ENCODE measurements at regions not wholly inside any gene's neighbourhood (a gene's known extent, or its start where the extent isn't known, plus 50 kb on each side); places are given as distances from the start of the nearest gene placed in this dataset.

DNA sequence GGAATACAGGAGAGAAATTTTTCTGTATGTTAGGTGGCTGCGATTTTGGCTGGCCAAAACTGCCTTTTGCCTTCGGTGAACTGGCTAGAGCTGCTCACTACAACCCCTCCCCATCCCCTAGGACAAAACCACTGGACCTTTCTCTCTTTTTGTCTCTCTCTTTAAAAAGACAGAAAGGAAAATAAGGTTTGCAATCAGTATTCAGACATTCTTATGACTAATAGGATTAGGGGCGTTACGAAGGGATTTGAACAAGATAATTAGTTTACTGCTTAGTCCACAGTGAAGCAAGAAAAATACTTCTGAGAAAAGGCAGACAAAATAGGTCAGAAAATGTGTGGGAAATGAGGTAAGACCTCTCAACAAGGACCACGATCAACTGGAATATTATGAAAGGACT is 180.4 kb downstream of the SLIT2 start:
- 49% methylated on average over 5 of the region's 5 CpGs for whole genome bisulfite sequencing
- Histone ChIP-seq H3K27me3 (no peaks in the 10 kb centered on the region), H3K4me1 (no peaks in the 10 kb centered on the region), H3K27ac (peak overlapping the region; percentile 59), H3K36me3 (no peaks in the 10 kb centered on the region), H3K4me3 (no peak overlapping the region), H3K9me3 (no peaks in the 10 kb centered on the region)
- TF ChIP-seq POLR2A (IDR thresholded peaks at IDR 0.05) (no peak), CTCF (IDR thresholded peaks at IDR 0.05) (no peak), EP300 (IDR thresholded peaks at IDR 0.05) (no peak), POLR2AphosphoS5 (IDR thresholded peaks at IDR 0.05) (no peak)
- no peak for DNase-seq (ENCODE audit: low spot score in 2 of 2)

DNA sequence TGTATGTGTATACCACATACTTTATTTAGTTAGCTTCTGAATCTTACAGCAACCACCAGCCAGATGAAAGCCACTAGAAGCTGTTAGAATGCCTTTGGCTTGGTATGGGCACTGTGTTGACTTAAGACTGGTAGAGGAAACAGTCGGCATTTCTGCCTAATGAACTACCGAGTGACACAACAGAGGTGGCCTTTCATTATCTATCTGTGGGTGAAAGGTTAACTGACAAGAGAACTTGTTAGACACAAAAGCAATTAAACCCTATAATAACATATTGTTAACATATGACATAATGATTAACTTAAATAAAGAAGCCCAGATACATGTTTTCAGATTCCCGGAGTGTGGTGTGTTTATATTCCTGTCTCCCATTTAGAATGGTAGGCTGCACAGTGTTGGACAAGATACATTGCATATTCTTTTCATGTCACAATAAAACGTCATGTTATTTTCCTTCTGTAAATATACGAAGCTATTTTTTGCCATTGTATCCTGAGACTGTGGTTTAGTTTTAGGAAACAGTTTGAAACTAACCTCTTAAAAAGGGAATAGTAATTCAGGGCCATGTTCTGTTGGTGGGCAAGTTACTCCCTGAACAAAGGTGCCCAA is 181.5 kb downstream of the SLIT2 start:
- H3K27ac ChIP-seq: no peak overlapping the region
- no peak overlapping the region for H3K4me3 ChIP-seq
- H3K36me3 ChIP-seq: no peaks in the 10 kb centered on the region
- no peak for DNase-seq (ENCODE audit: low spot score in 2 of 2)
- 62% methylated on average over 5 of the region's 5 CpGs for WGBS
- H3K4me1 ChIP-seq: no peaks in the 10 kb centered on the region
- H3K9me3 ChIP-seq: no peaks in the 10 kb centered on the region
- H3K27me3 ChIP-seq: no peaks in the 10 kb centered on the region
- TF ChIP-seq POLR2AphosphoS5 (IDR thresholded peaks at IDR 0.05) (no peak), EP300 (IDR thresholded peaks at IDR 0.05) (no peak), POLR2A (IDR thresholded peaks at IDR 0.05) (no peak), CTCF (IDR thresholded peaks at IDR 0.05) (no peak)

DNA sequence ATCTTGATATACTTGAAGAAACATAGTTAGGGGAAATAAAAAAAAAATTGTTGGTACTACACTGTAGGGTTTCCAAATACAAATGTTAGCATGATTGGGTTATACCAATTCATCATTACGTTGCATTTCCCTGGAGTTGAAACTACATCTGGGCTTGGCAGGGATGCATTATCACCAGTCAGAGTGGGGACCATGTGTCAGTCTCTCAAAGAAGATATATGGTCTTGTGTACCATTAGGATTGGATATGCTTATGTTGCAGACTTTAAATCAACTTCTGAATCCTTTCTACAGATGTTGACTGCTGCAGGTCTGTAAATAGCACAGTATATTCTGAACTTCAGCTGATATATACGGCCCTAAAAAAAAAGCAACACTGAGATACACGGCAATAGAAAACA is 188.5 kb downstream of the SLIT2 start:
- H3K4me3 ChIP-seq: no peak overlapping the region
- no peaks in the 10 kb centered on the region for H3K9me3 ChIP-seq
- no peak for DNase-seq (ENCODE audit: low spot score in 2 of 2)
- 80% methylated on average over 3 of the region's 3 CpGs for WGBS
- no peaks in the 10 kb centered on the region for H3K27me3 ChIP-seq
- no peak for TF ChIP-seq EP300 (IDR thresholded peaks at IDR 0.05)
- TF ChIP-seq CTCF (IDR thresholded peaks at IDR 0.05): no peak
- TF ChIP-seq POLR2AphosphoS5 (IDR thresholded peaks at IDR 0.05): no peak
- no peak for TF ChIP-seq POLR2A (IDR thresholded peaks at IDR 0.05)
- no peaks in the 10 kb centered on the region for H3K36me3 ChIP-seq
- no peak overlapping the region for H3K27ac ChIP-seq
- H3K4me1 ChIP-seq: no peaks in the 10 kb centered on the region

- Histone ChIP-seq H3K4me3 (no peak overlapping the region), H3K27ac (no peak overlapping the region), H3K9me3 (no peaks in the 10 kb centered on the region), H3K4me1 (no peaks in the 10 kb centered on the region), H3K27me3 (no peaks in the 10 kb centered on the region), H3K36me3 (no peaks in the 10 kb centered on the region)
- no peak for DNase-seq (ENCODE audit: low spot score in 2 of 2)
- WGBS: 82% methylated on average over 1 of the region's 1 CpG
- TF ChIP-seq CTCF (IDR thresholded peaks at IDR 0.05) (no peak), EP300 (IDR thresholded peaks at IDR 0.05) (no peak), POLR2AphosphoS5 (IDR thresholded peaks at IDR 0.05) (no peak), POLR2A (IDR thresholded peaks at IDR 0.05) (no peak)
Measured at GRCh38 chr4:20443015-20443805, 191.5 kb downstream of the SLIT2 start.

DNA sequence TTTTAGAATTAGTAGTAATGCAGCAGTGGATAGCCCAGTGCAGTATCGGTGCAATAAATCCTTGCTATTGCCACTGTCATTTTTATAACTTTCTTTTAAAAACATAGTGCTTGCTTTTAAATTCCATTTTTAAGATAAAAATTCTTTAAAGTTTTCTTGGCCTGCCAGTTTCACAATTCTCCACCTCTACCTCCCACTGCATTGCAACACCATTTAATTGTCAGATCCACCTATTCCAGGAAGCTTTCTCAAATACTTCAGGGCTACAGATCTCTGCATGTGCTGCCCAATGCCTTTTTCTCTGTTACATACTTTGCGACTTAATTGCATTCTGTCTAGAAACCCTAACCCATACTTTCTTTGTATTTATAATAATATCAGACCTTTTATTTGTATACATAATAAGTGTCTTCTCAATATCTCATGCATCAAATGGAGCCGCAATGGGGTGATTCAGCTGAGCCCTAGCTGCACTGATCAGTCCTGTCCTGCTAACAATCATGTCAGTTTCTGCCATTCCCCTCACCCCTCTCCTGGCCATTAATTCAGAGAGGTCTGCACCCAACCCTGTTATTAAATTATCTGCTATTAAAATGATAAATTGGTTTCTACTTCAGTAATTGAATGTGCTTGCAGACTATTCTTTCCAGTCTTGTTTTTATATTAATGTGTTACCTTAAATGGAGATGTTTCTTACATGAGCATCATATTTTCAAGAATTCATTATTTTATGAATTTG is 193.1 kb downstream of the SLIT2 start:
- H3K27me3 ChIP-seq: no peaks in the 10 kb centered on the region
- TF ChIP-seq EP300 (IDR thresholded peaks at IDR 0.05) (no peak), POLR2AphosphoS5 (IDR thresholded peaks at IDR 0.05) (no peak), CTCF (IDR thresholded peaks at IDR 0.05) (no peak), POLR2A (IDR thresholded peaks at IDR 0.05) (no peak)

More for the DNA sequence above, 193.1 kb downstream of the SLIT2 start:
- H3K9me3 ChIP-seq: no peaks in the 10 kb centered on the region
- no peaks in the 10 kb centered on the region for H3K4me1 ChIP-seq
- 91% methylated on average over 3 of the region's 3 CpGs for WGBS
- H3K4me3 ChIP-seq: no peak overlapping the region
- no peak overlapping the region for H3K27ac ChIP-seq
- no peaks in the 10 kb centered on the region for H3K36me3 ChIP-seq
- no peak for DNase-seq (ENCODE audit: low spot score in 2 of 2)

Measured in suprapubic skin (tissue), 4 donors.